ENCODE measurements at regions not wholly inside any gene's neighbourhood (a gene's known extent, or its start where the extent isn't known, plus 50 kb on each side); places are given as distances from the start of the nearest gene placed in this dataset.
"Not testable (repeated sequence)": the region's sequence is repeated elsewhere in the genome, so short reads cannot be mapped to it uniquely, and the experiment has no call there.

DNA sequence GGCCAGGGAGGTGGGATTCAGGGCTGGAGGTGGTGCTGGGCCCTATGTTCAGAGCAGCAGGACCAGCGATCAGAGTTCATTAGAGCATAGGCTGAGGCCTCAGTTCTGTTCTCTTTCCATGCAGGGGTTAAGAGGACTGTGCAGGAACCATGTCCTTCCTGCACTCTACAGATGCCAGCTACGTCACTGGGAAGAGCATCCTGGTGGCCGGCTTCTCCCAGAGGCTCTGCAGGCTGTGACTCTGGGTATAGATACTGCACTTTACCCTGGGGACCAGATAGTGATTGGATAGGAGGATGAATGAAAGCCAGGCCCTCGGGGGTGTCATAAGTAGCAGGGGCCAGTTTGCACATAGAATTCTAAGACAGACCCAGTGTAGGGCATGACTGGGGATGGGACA lies 92.6 kb downstream of the DHRS2 start:
- H3K4me1 ChIP-seq: no peaks in the 10 kb centered on the region
- H3K27me3 ChIP-seq: no peaks in the 10 kb centered on the region
- no peak for DNase-seq (ENCODE audit: low spot score)
- no peaks in the 10 kb centered on the region for H3K36me3 ChIP-seq
- H3K9me3 ChIP-seq: no peaks in the 10 kb centered on the region
- H3K27ac ChIP-seq: no peak overlapping the region
- TF ChIP-seq, protein P1, sequence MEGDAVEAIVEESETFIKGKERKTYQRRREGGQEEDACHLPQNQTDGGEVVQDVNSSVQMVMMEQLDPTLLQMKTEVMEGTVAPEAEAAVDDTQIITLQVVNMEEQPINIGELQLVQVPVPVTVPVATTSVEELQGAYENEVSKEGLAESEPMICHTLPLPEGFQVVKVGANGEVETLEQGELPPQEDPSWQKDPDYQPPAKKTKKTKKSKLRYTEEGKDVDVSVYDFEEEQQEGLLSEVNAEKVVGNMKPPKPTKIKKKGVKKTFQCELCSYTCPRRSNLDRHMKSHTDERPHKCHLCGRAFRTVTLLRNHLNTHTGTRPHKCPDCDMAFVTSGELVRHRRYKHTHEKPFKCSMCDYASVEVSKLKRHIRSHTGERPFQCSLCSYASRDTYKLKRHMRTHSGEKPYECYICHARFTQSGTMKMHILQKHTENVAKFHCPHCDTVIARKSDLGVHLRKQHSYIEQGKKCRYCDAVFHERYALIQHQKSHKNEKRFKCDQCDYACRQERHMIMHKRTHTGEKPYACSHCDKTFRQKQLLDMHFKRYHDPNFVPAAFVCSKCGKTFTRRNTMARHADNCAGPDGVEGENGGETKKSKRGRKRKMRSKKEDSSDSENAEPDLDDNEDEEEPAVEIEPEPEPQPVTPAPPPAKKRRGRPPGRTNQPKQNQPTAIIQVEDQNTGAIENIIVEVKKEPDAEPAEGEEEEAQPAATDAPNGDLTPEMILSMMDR (IDR thresholded peaks at IDR 0.05): no peak
- no peak overlapping the region for H3K4me3 ChIP-seq

DNA sequence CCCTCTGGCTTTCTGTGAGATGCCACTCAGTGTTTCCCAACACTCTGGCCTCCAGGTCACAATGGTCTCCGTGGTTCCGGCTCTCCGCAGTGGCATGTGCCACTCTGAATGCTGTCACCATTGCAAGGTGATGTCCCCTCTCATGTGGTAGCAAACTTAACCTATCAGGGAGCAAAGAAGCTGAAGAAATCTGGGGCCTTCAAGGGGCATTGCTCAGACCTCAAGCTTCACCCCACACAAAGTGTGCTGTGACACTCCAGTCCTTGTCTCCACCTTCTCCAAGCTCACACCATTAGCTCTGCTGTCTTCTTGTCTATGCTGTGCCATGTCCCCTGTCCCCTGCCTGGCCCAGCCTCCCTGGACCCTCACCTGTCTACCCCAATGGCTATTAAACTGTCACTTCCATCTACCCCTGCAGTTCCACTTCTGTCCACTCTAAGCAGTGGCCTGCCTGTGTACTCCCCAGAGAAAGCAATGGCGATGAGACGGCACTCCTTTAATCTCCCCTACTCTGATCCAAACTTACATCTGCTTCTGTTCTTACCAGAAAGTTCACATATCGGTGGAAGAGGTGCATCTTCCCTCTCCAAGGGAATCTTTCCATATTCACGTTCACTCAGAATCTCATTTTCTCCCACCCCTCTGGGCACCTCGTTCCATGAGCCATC lies 93.7 kb downstream of the DHRS2 start:
- H3K4me1 ChIP-seq: no peaks in the 10 kb centered on the region
- H3K27ac ChIP-seq: no peak overlapping the region
- H3K27me3 ChIP-seq: no peaks in the 10 kb centered on the region
- H3K9me3 ChIP-seq: no peaks in the 10 kb centered on the region
- H3K4me3 ChIP-seq: no peak overlapping the region
- H3K36me3 ChIP-seq: no peaks in the 10 kb centered on the region
- no peak for DNase-seq (ENCODE audit: low spot score)
- TF ChIP-seq, protein P1 (IDR thresholded peaks at IDR 0.05): no peak

DNA sequence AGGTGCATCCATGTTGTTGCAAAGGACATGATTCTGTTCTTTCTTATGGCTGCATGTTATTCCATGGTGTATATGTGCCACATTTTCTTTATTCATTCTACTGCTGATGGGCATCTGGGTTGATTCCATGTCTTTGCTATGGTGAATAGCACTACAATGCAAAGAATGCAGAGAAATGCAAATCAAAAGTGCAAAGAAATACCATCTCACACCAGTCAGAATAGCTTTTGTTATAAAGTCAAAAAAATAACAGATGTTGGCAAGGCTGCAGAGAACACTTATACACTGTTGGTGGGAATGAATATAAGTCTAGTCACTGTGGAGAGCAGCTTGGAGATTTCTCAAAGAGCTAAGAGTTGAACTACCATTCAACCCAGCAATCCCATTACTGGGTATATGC lies 99.2 kb downstream of the DHRS2 start:
- Histone ChIP-seq H3K27me3 (no peaks in the 10 kb centered on the region), H3K36me3 (no peaks in the 10 kb centered on the region), H3K4me1 (no peaks in the 10 kb centered on the region), H3K4me3 (no peak overlapping the region), H3K27ac (no peak overlapping the region), H3K9me3 (peaks cover 0 to 5% of the 10 kb centered on the region in 2 donors)
- TF ChIP-seq, protein P1 (IDR thresholded peaks at IDR 0.05): no peak
- no peak for DNase-seq (ENCODE audit: low spot score)

DNA sequence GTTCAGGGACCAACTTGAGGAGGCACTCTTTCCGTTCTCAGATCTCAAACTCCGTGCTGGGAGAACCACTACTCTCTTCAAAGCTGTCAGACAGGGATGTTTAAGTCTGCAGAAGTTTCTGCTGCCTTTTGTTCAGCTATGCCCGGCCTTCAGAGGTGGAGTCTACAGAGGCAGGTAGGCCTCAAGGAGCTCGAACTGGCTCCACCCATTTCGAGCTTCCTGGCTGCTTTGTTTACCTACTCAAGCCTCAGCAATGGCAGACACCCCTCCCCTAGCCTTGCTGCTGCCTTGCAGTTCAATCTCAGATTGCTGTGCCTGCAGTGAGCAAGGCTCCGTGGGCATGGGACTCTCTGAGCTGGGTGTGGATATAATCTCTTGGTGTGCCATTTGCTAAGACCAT lies 108.2 kb downstream of the DHRS2 start:
- H3K4me3 ChIP-seq; DNase-seq (ENCODE audit: low spot score); H3K36me3 ChIP-seq; H3K9me3 ChIP-seq; H3K27me3 ChIP-seq; H3K27ac ChIP-seq; H3K4me1 ChIP-seq: not testable (repeated sequence)

DNA sequence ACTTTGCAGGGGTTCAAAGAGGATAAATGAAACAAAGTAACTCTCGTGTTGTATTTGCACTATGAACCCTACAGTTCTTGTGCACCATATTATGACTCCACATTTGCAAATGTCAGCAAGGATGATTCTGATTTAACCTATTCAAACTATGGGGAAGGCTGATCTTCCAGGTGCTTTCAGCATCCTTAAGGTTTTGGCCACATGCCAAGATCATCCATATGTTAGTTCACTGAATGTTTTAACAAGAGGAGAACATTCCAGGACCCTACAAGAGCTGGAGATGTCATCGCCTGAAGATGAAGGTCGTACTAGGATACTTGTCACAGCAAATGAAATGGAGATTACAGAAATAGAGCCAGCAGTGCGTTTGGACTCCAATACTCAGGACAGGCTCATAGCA lies 114.2 kb downstream of the DHRS2 start:
- no peak overlapping the region for H3K27ac ChIP-seq
- TF ChIP-seq, protein P1 (IDR thresholded peaks at IDR 0.05): no peak
- no peaks in the 10 kb centered on the region for H3K27me3 ChIP-seq
- H3K4me1 ChIP-seq: no peaks in the 10 kb centered on the region
- H3K36me3 ChIP-seq: no peaks in the 10 kb centered on the region
- H3K4me3 ChIP-seq: no peak overlapping the region
- DNase-seq (ENCODE audit: low spot score): no peak
- H3K9me3 ChIP-seq: no peaks in the 10 kb centered on the region

DNA sequence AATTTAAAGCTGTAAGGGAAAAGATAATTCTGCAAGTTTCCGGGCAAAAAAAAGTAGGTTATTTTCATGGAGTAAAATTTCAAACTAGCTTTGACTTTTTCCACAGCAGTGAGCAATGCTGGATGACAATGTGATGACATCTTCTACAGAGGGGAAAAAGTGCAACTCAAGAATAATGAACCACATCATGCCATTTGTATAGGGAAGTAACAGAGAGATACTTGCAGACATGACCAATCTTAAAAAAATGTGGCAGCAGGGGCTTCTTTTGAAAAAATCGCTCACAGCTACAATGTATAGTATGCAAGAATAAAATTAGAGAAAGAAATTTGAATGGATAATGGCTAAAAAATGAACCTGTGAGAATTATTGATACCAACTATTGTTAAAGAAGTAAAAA lies 115.5 kb downstream of the DHRS2 start:
- Histone ChIP-seq H3K36me3 (no peaks in the 10 kb centered on the region), H3K27ac (no peak overlapping the region), H3K27me3 (no peaks in the 10 kb centered on the region), H3K4me1 (no peaks in the 10 kb centered on the region), H3K9me3 (no peaks in the 10 kb centered on the region), H3K4me3 (no peak overlapping the region)
- DNase-seq (ENCODE audit: low spot score): no peak
- TF ChIP-seq, protein P1 (IDR thresholded peaks at IDR 0.05): no peak
